ENCODE measurements at regions not wholly inside any gene's neighbourhood (a gene's known extent, or its start where the extent isn't known, plus 50 kb on each side); places are given as distances from the start of the nearest gene placed in this dataset.

DNA sequence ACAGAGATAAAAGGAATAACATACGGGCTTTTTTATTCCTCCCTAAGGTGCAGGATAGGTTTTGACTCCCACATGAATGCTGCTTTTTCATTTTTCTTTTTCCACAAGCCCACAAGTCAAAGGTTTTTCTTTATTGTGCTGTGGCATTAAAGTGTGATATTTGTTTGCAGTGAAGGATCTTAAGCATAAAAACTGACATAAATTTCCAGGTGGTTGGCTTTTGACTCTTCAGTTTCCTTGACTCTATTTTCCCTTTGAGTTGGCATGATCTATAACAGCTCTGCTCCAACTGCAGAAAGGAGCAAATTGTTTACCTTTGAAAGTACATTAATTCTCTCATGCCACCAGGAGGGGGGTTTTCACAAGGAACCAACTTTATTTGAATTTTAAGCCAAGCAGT, 326.2 kb upstream of the FAM98A start:
- H3K27me3 ChIP-seq (ENCODE audit: insufficient read depth, low read depth, low read length): no peaks in the 10 kb centered on the region
- no peak overlapping the region for H3K9ac ChIP-seq (ENCODE audit: low read length)
- H2AFZ ChIP-seq (ENCODE audit: low read depth, low read length): no peak overlapping the region
- TF ChIP-seq EP300 (conservative IDR thresholded peaks at IDR 0.05; ENCODE audit: poor library complexity, severe bottlenecking) (no peak), SMC3 (conservative IDR thresholded peaks at IDR 0.05; ENCODE audit: poor library complexity) (no peak), POLR2AphosphoS5 (IDR thresholded peaks at IDR 0.05) (no peak), MXI1 (conservative IDR thresholded peaks at IDR 0.05; ENCODE audit: poor library complexity, severe bottlenecking) (no peak), TAF1 (IDR thresholded peaks at IDR 0.05; ENCODE audit: low read depth) (no peak), RAD21 (conservative IDR thresholded peaks at IDR 0.05) (no peak), EZH2 (IDR thresholded peaks at IDR 0.05; ENCODE audit: borderline replicate concordance, insufficient read depth, low read length, poor library complexity, severe bottlenecking) (no peak)
- TF ChIP-seq, protein P1, sequence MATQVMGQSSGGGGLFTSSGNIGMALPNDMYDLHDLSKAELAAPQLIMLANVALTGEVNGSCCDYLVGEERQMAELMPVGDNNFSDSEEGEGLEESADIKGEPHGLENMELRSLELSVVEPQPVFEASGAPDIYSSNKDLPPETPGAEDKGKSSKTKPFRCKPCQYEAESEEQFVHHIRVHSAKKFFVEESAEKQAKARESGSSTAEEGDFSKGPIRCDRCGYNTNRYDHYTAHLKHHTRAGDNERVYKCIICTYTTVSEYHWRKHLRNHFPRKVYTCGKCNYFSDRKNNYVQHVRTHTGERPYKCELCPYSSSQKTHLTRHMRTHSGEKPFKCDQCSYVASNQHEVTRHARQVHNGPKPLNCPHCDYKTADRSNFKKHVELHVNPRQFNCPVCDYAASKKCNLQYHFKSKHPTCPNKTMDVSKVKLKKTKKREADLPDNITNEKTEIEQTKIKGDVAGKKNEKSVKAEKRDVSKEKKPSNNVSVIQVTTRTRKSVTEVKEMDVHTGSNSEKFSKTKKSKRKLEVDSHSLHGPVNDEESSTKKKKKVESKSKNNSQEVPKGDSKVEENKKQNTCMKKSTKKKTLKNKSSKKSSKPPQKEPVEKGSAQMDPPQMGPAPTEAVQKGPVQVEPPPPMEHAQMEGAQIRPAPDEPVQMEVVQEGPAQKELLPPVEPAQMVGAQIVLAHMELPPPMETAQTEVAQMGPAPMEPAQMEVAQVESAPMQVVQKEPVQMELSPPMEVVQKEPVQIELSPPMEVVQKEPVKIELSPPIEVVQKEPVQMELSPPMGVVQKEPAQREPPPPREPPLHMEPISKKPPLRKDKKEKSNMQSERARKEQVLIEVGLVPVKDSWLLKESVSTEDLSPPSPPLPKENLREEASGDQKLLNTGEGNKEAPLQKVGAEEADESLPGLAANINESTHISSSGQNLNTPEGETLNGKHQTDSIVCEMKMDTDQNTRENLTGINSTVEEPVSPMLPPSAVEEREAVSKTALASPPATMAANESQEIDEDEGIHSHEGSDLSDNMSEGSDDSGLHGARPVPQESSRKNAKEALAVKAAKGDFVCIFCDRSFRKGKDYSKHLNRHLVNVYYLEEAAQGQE (IDR thresholded peaks at IDR 0.05; ENCODE audit: borderline replicate concordance): no peak
- TF ChIP-seq, protein P2, sequence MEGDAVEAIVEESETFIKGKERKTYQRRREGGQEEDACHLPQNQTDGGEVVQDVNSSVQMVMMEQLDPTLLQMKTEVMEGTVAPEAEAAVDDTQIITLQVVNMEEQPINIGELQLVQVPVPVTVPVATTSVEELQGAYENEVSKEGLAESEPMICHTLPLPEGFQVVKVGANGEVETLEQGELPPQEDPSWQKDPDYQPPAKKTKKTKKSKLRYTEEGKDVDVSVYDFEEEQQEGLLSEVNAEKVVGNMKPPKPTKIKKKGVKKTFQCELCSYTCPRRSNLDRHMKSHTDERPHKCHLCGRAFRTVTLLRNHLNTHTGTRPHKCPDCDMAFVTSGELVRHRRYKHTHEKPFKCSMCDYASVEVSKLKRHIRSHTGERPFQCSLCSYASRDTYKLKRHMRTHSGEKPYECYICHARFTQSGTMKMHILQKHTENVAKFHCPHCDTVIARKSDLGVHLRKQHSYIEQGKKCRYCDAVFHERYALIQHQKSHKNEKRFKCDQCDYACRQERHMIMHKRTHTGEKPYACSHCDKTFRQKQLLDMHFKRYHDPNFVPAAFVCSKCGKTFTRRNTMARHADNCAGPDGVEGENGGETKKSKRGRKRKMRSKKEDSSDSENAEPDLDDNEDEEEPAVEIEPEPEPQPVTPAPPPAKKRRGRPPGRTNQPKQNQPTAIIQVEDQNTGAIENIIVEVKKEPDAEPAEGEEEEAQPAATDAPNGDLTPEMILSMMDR (IDR thresholded peaks at IDR 0.05; ENCODE audit: poor library complexity, severe bottlenecking): no peak
- peak overlapping the region; percentile 57 for H3K27ac ChIP-seq (ENCODE audit: low read length)
- no peaks in the 10 kb centered on the region for H3K9me2 ChIP-seq (ENCODE audit: insufficient read depth, low read length)
- H3K36me3 ChIP-seq (ENCODE audit: insufficient read depth, low read length): no peaks in the 10 kb centered on the region
- H3K4me3 ChIP-seq (ENCODE audit: low read length): peak overlapping the region; percentile 19
- H3F3A ChIP-seq (ENCODE audit: insufficient read depth, low read length, poor library complexity, severe bottlenecking): no peaks in the 10 kb centered on the region
- H3K79me2 ChIP-seq (replicated peaks; ENCODE audit: insufficient read depth, low read length): no peaks in the 10 kb centered on the region
- peak overlapping the region; percentile 10 for H3K4me2 ChIP-seq (ENCODE audit: low read length)
- H3K9me3 ChIP-seq (ENCODE audit: low read length): no peaks in the 10 kb centered on the region
- no peaks in the 10 kb centered on the region for H4K20me1 ChIP-seq (ENCODE audit: insufficient read depth)

DNA sequence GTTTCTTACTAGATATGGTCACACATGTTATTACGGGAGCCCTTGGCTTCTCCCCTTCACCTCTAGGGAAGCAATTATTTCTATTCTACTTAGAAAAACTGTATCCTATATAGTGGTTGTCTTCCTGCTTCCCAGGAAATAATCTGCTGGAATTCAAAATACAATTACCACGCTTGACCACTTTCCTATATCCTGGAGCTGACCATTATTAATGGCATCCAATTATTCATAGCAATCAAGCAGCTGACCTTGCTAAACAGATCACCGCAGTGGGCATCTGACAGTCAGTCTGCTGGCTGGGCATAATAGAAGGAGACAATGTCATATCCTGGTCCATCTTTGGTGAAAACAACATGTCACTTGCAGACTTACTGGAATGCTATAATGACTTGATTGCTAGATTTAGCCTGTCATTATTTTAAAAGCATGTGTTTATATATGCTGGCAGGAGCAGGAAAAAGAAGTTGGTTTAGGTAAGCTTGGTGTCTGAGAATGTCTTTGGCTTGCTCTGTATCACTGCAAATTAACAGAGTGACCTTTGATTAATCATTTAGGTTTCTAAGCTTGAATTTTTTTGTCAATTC, 325.6 kb upstream of the FAM98A start:
- H3K4me2 ChIP-seq (ENCODE audit: low read length): peak overlapping the region; percentile 10
- H3K9me3 ChIP-seq (ENCODE audit: low read length): no peaks in the 10 kb centered on the region
- no peak overlapping the region for H3K9ac ChIP-seq (ENCODE audit: low read length)
- no peaks in the 10 kb centered on the region for H3K36me3 ChIP-seq (ENCODE audit: insufficient read depth, low read length)
- peak overlapping the region; percentile 57 for H3K27ac ChIP-seq (ENCODE audit: low read length)
- H3K27me3 ChIP-seq (ENCODE audit: insufficient read depth, low read depth, low read length): no peaks in the 10 kb centered on the region
- H3K4me3 ChIP-seq (ENCODE audit: low read length): peak overlapping the region; percentile 19
- H2AFZ ChIP-seq (ENCODE audit: low read depth, low read length): no peak overlapping the region
- no peaks in the 10 kb centered on the region for H4K20me1 ChIP-seq (ENCODE audit: insufficient read depth)
- no peaks in the 10 kb centered on the region for H3K9me2 ChIP-seq (ENCODE audit: insufficient read depth, low read length)
- H3K79me2 ChIP-seq (replicated peaks; ENCODE audit: insufficient read depth, low read length): no peaks in the 10 kb centered on the region
- TF ChIP-seq MXI1 (conservative IDR thresholded peaks at IDR 0.05; ENCODE audit: poor library complexity, severe bottlenecking): no peak
- peak; percentile 92 for TF ChIP-seq EP300 (conservative IDR thresholded peaks at IDR 0.05; ENCODE audit: poor library complexity, severe bottlenecking)
- TF ChIP-seq TAF1 (IDR thresholded peaks at IDR 0.05; ENCODE audit: low read depth): no peak
- TF ChIP-seq POLR2AphosphoS5 (IDR thresholded peaks at IDR 0.05): peak; percentile 95
- TF ChIP-seq, protein P1 (IDR thresholded peaks at IDR 0.05; ENCODE audit: borderline replicate concordance): peak; percentile 84
- H3F3A ChIP-seq (ENCODE audit: insufficient read depth, low read length, poor library complexity, severe bottlenecking): no peaks in the 10 kb centered on the region
